Neutrophil (primary cell): ENCODE measurements at regions not wholly inside any gene's neighbourhood (a gene's known extent, or its start where the extent isn't known, plus 50 kb on each side); places are given as distances from the start of the nearest gene placed in this dataset.

Source experiments
- H3K27ac ChIP-seq: fragments of 200-600 bp; sonication (generic); 2 replicates; pipeline ENCODE4 v1.5.1; 2016; ENCODE audit warnings: mild to moderate bottlenecking, moderate library complexity
- H3K27me3 ChIP-seq: fragments of 200-600 bp; sonication (generic); 2 replicates; pipeline ENCODE4 v1.6.0; 2016; ENCODE audit warnings: mild to moderate bottlenecking
- H3K36me3 ChIP-seq: fragments of 200-600 bp; sonication (generic); 2 replicates; pipeline ENCODE4 v1.5.1; 2017
- H3K4me1 ChIP-seq, 2 experiments: fragments of 200-600 bp in 1 of 2; sonication (generic) in 1 of 2; 1 replicate in 1 of 2; 2 replicates in 1 of 2; pipeline versions ENCODE4 v1.5.1 to v1.6.1; 2013 to 2016; ENCODE audit warnings: low read depth in 1 of 2, low read length in 1 of 2, mild to moderate bottlenecking in 1 of 2, moderate library complexity in 1 of 2; ENCODE audit not compliant: control insufficient read depth in 1 of 2, insufficient read depth in 1 of 2
- H3K4me3 ChIP-seq, 2 experiments: fragments of 200-600 bp in 1 of 2; sonication (generic) in 1 of 2; 1 replicate in 1 of 2; 2 replicates in 1 of 2; pipeline ENCODE4 v1.5.1; 2013 to 2016; ENCODE audit warnings: low read depth in 1 of 2, low read length in 1 of 2, mild to moderate bottlenecking in 1 of 2, moderate library complexity in 1 of 2
- H3K9me3 ChIP-seq: fragments of 200-600 bp; sonication (generic); 2 replicates; pipeline ENCODE4 v1.5.1; 2016
- TF ChIP-seq, protein P1 (sequence below): fragments of 200-600 bp; sonication (generic); IDR thresholded peaks from 2 replicates; pipeline ENCODE4 v1.5.1; 2016; ENCODE audit warnings: antibody characterized with exemption

DNA sequence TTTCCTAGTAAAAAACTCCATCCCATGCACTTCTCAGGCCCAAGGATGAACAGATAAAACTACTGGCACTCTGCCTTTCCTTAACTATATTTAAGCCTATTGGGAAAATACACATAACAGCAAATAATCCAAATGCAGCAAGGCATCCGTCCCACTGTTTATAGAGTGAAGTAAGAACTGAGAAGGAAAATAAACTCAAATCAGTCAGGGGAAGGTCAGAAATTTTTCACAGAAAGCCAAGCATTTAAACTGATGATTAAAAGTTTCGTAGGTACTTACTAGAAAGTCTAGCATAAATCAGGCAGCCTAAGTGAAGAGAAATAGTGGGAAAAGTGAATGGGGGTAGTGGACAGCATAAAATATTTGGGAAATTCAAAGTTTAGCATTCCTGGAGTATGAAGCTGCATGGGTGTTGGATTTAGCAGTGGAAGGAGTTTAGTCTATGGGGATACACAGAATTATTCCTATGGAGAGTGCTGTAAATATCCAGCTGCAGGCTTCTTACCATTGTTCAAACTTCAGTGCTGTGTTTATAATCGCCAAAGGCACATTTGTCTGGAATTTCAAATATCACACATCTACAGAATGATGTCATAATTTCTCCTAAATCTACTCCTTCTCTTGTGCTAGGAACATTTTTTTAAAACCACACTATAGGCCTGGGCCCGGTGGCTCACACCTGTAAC lies 1131.0 kb upstream of the GOT2 start:
- H3K4me1 ChIP-seq, result no peaks in the 10 kb centered on the region
- no peak overlapping the region for H3K4me3 ChIP-seq
- TF ChIP-seq, protein P1, sequence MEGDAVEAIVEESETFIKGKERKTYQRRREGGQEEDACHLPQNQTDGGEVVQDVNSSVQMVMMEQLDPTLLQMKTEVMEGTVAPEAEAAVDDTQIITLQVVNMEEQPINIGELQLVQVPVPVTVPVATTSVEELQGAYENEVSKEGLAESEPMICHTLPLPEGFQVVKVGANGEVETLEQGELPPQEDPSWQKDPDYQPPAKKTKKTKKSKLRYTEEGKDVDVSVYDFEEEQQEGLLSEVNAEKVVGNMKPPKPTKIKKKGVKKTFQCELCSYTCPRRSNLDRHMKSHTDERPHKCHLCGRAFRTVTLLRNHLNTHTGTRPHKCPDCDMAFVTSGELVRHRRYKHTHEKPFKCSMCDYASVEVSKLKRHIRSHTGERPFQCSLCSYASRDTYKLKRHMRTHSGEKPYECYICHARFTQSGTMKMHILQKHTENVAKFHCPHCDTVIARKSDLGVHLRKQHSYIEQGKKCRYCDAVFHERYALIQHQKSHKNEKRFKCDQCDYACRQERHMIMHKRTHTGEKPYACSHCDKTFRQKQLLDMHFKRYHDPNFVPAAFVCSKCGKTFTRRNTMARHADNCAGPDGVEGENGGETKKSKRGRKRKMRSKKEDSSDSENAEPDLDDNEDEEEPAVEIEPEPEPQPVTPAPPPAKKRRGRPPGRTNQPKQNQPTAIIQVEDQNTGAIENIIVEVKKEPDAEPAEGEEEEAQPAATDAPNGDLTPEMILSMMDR, result no peak
- H3K27ac ChIP-seq, result no peak overlapping the region
- H3K27me3 ChIP-seq, result no peaks in the 10 kb centered on the region
- no peaks in the 10 kb centered on the region for H3K9me3 ChIP-seq
- H3K36me3 ChIP-seq, result no peaks in the 10 kb centered on the region

DNA sequence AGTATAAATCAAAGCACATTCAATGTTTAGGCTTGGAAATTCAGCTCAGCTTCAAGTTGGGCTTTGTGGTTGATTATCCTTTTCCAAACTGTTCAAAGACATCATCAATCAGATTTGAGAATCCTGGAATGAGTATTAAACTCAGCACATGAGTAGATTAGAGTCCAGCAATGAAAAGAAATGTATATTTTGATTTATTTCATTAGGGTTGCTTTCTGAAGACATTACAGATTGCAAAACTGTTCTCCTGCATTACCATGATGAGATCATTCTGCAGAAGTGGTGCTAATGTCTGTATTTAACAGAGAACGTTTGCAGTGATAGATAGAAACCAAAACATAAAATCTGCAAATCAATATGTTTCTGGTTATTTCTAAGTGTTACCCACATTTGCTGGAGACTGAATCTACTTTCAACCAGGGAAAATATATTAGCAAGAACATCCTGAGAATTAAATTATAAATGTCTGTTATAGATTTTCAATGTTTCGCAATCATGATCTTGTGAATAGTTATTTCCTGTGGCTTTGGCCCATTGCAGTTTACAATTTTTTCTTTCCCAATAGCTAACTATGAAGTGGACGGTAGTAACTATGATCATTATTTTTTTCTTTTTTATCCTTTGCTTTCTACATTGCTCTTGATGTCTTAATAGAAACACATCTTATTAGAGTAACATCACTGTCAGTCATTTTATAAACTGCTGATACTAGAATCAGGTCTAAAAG lies 1125.7 kb upstream of the GOT2 start:
- Histone ChIP-seq H3K27ac (no peak overlapping the region), H3K27me3 (no peaks in the 10 kb centered on the region), H3K36me3 (no peaks in the 10 kb centered on the region), H3K9me3 (no peaks in the 10 kb centered on the region), H3K4me3 (no peak overlapping the region), H3K4me1 (no peaks in the 10 kb centered on the region)
- TF ChIP-seq, protein P1, result no peak

DNA sequence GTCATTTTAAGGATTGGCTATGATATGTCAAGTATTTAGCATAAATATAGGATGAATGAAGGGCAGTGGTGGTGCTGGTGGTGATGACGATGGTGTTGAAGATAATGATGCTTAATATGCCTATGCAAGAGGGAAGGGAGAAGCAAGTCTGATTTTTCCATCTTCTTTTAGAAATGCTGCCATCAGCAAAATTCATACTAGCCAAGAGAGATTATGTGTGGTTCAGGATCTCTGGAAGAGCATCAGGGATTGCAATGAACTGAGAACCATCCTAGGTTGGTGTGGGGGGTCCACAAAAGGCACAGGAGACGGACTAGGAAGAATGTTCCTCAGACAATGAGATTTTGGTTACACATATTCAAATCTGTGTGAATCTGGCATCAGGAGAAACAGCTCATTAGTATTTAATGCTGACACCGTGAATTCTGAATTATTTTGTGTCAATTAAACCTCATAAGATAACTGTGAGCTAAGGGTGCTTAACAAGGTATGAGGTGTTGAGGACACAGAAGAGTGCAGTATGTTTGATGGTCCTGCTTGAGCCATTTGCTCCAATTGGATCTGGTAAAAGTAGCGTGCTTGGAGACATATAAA lies 1120.8 kb upstream of the GOT2 start:
- no peaks in the 10 kb centered on the region for H3K27me3 ChIP-seq
- no peak overlapping the region for H3K4me3 ChIP-seq
- TF ChIP-seq, protein P1, result no peak
- H3K36me3 ChIP-seq, result no peaks in the 10 kb centered on the region
- H3K9me3 ChIP-seq, result no peaks in the 10 kb centered on the region
- no peak overlapping the region for H3K27ac ChIP-seq
- no peaks in the 10 kb centered on the region for H3K4me1 ChIP-seq

DNA sequence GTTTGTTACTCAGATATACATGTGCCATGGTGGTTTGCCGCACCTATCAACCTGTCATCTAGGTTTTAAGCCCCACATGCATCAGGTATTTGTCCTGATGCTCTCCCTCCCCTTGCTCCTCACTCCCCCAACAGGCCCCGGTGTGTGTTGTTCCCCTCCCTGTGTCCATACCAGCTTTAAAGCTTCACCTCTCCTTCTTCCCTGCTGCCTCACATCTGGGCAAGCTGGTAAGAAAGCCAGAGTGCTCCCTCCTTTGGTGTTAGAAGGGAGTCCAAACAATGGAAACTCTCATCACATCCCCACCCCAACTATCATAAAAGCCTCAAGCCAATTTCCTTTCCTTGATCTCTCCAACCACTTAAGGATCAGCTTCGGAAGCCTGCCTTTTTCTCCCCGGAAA lies 1115.6 kb upstream of the GOT2 start:
- no peak overlapping the region for H3K4me3 ChIP-seq
- H3K4me1 ChIP-seq, result no peaks in the 10 kb centered on the region
- TF ChIP-seq, protein P1, result no peak
- H3K9me3 ChIP-seq, result no peaks in the 10 kb centered on the region
- no peaks in the 10 kb centered on the region for H3K36me3 ChIP-seq
- no peaks in the 10 kb centered on the region for H3K27me3 ChIP-seq
- no peak overlapping the region for H3K27ac ChIP-seq

DNA sequence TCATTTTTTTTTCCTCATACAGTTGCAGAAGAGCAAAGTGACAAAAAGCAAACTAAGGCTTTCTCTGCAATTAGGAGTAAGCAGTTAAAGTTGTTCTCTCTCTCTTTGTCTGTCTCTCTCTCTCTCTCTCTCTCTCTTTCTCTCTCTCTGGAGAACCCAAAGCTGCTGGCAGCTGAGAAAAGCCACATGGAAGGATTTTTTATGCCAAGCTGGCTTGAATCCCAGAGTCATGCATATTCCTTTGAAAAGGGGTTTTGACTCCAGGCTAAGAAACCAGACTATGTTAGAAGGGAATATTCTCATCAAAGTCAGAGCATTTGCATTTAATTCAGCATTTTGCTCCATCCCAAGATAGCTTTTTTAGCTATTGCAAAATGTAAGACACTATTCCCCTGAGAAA lies 1114.2 kb upstream of the GOT2 start:
- Histone ChIP-seq H3K4me1 (no peaks in the 10 kb centered on the region), H3K27me3 (no peaks in the 10 kb centered on the region), H3K9me3 (no peaks in the 10 kb centered on the region), H3K4me3 (no peak overlapping the region), H3K36me3 (no peaks in the 10 kb centered on the region), H3K27ac (no peak overlapping the region)
- TF ChIP-seq, protein P1, result no peak
